Esophagus muscularis mucosa (tissue), 4 donors: ENCODE measurements at regions not wholly inside any gene's neighbourhood (a gene's known extent, or its start where the extent isn't known, plus 50 kb on each side); places are given as distances from the start of the nearest gene placed in this dataset.

Source experiments
- DNase-seq: peaks from one replicate; pipeline ENCODE4 v3.0.0-alpha.2; 2017; ENCODE audit errors: extremely low spot score
- H3K27ac ChIP-seq, 4 donors: fragments of 200-600 bp; sonication (generic); replicated peaks in 1 of 4; 1 replicate in 3 of 4; 2 replicates in 1 of 4; pipeline ENCODE4 v1.5.1; 2016 to 2019; ENCODE audit warnings: mild to moderate bottlenecking in 1 of 4
- H3K27me3 ChIP-seq, 4 donors: fragments of 200-600 bp; sonication (generic); one replicate each; pipeline versions ENCODE4 v1.5.1 to v1.6.0; 2016 to 2019
- H3K36me3 ChIP-seq, 4 donors: fragments of 200-600 bp; sonication (generic); one replicate each; pipeline ENCODE4 v1.5.1; 2016 to 2019
- H3K4me1 ChIP-seq, 4 donors: fragments of 200-600 bp; sonication (generic); one replicate each; pipeline ENCODE4 v1.5.1; 2016 to 2019
- H3K4me3 ChIP-seq, 4 donors: fragments of 200-600 bp; sonication (generic); 1 replicate in 2 of 4; 2 replicates in 2 of 4; pipeline ENCODE4 v1.5.1; 2016 to 2019; ENCODE audit warnings: mild to moderate bottlenecking in 4 of 4, moderate library complexity in 1 of 4
- H3K9me3 ChIP-seq, 4 donors: fragments of 200-600 bp; sonication (generic); 1 replicate in 3 of 4; 2 replicates in 1 of 4; pipeline ENCODE4 v1.5.1; 2016 to 2019
- CTCF ChIP-seq, 3 experiments: fragments of 200-600 bp in 2 of 3; fragments of 450-650 bp in 1 of 3; sonication (generic) in 2 of 3; IDR thresholded peaks; one replicate each; pipeline ENCODE4 v1.5.1; 2017 to 2019; ENCODE audit warnings: antibody characterized with exemption in 3 of 3, mild to moderate bottlenecking in 2 of 3, moderate library complexity in 1 of 3
- EP300 ChIP-seq: sonication (generic); formaldehyde crosslinking; IDR thresholded peaks from one replicate; pipeline ENCODE4 v1.6.1; 2017; ENCODE audit warnings: antibody characterized with exemption
- POLR2A ChIP-seq: fragments of 450-650 bp; IDR thresholded peaks from one replicate; pipeline ENCODE4 v1.6.1; 2017; ENCODE audit warnings: antibody characterized with exemption, moderate library complexity, mild to moderate bottlenecking, low read depth
- POLR2AphosphoS5 ChIP-seq, 2 donors: sonication (generic); formaldehyde crosslinking; IDR thresholded peaks; one replicate each; pipeline ENCODE4 v1.6.1; 2017; ENCODE audit warnings: antibody characterized with exemption in 2 of 2
- WGBS: methylation state at CpG from one replicate; pipeline ENCODE4 v1.1.5; 2018; 5-methylcytosine and 5-hydroxymethylcytosine counted together
- intact Hi-C: fragments of 100-400 bp; cut with DNase I; formaldehyde crosslinking; loops from one replicate; pipeline ENCODE4 v1.15.1; 2023

- intact Hi-C loops: no loop called here
Observed at GRCh38 chr1:172929006-172929405, 121.7 kb downstream of the TNFSF18 start.

GRCh38 chr1:172930142-172930541 lies 120.6 kb downstream of the TNFSF18 start:
- TF ChIP-seq CTCF (IDR thresholded peaks at IDR 0.05) (no peak), POLR2AphosphoS5 (IDR thresholded peaks at IDR 0.05) (no peak), EP300 (no peak), POLR2A (no peak)
- H3K9me3 ChIP-seq: no peaks in the 10 kb centered on the region
- H3K4me3 ChIP-seq: no peak overlapping the region
- no peaks in the 10 kb centered on the region for H3K27me3 ChIP-seq
- no peak for DNase-seq
- intact Hi-C loops: no loop called here
- peaks cover 5 to 48% (median 41%) of the 10 kb centered on the region in 4 donors for H3K4me1 ChIP-seq
- no peaks in the 10 kb centered on the region for H3K36me3 ChIP-seq
- no peak overlapping the region for H3K27ac ChIP-seq
- WGBS: 41% methylated on average over 2 of the region's 2 CpGs

More at GRCh38 chr1:172929006-172929405, 121.7 kb downstream of the TNFSF18 start:
- H3K36me3 ChIP-seq: no peaks in the 10 kb centered on the region
- H3K9me3 ChIP-seq: no peaks in the 10 kb centered on the region
- H3K4me1 ChIP-seq: peaks cover 0 to 41% (median 30%) of the 10 kb centered on the region in 4 donors
- H3K4me3 ChIP-seq: no peak overlapping the region
- no peak for TF ChIP-seq CTCF (IDR thresholded peaks at IDR 0.05)
- TF ChIP-seq POLR2A: no peak
- TF ChIP-seq POLR2AphosphoS5 (IDR thresholded peaks at IDR 0.05): no peak
- TF ChIP-seq EP300: no peak
- WGBS: 53% methylated on average over 2 of the region's 2 CpGs
- no peak for DNase-seq
- no peak overlapping the region for H3K27ac ChIP-seq
- H3K27me3 ChIP-seq: no peaks in the 10 kb centered on the region

GRCh38 chr1:172931340-172931739 lies 119.4 kb downstream of the TNFSF18 start:
- 93% methylated on average over 1 of the region's 1 CpG for WGBS
- no peaks in the 10 kb centered on the region for H3K27me3 ChIP-seq
- no peak for TF ChIP-seq POLR2A
- no peak for TF ChIP-seq EP300
- no peak for TF ChIP-seq POLR2AphosphoS5 (IDR thresholded peaks at IDR 0.05)
- TF ChIP-seq CTCF (IDR thresholded peaks at IDR 0.05): no peak
- intact Hi-C loops: no loop called here
- H3K4me1 ChIP-seq: peaks cover 5 to 48% (median 41%) of the 10 kb centered on the region in 4 donors
- H3K36me3 ChIP-seq: no peaks in the 10 kb centered on the region
- H3K9me3 ChIP-seq: no peaks in the 10 kb centered on the region
- no peak overlapping the region for H3K27ac ChIP-seq
- no peak for DNase-seq
- H3K4me3 ChIP-seq: no peak overlapping the region

GRCh38 chr1:172931761-172932160 lies 119.0 kb downstream of the TNFSF18 start:
- H3K4me1 ChIP-seq: peaks cover 5 to 48% (median 41%) of the 10 kb centered on the region in 4 donors
- TF ChIP-seq EP300: no peak
- TF ChIP-seq POLR2AphosphoS5 (IDR thresholded peaks at IDR 0.05): no peak
- TF ChIP-seq POLR2A: no peak
- no peak overlapping the region for H3K27ac ChIP-seq
- H3K4me3 ChIP-seq: no peak overlapping the region
- intact Hi-C loops: no loop called here
- H3K9me3 ChIP-seq: no peaks in the 10 kb centered on the region
- DNase-seq: no peak
- 88% methylated on average over 4 of the region's 4 CpGs for WGBS
- no peaks in the 10 kb centered on the region for H3K36me3 ChIP-seq
- no peaks in the 10 kb centered on the region for H3K27me3 ChIP-seq

GRCh38 chr1:172932981-172933380 lies 117.8 kb downstream of the TNFSF18 start:
- intact Hi-C loops: no loop called here

More at GRCh38 chr1:172932981-172933380, 117.8 kb downstream of the TNFSF18 start:
- Histone ChIP-seq H3K4me1 (peaks cover 5 to 48% (median 39%) of the 10 kb centered on the region in 4 donors), H3K27ac (peak overlapping the region in 3 of 4 donors; percentile 62 to 73 (median 70)), H3K4me3 (no peak overlapping the region), H3K27me3 (no peaks in the 10 kb centered on the region), H3K9me3 (no peaks in the 10 kb centered on the region), H3K36me3 (no peaks in the 10 kb centered on the region)
- TF ChIP-seq POLR2AphosphoS5 (IDR thresholded peaks at IDR 0.05) (no peak), CTCF (IDR thresholded peaks at IDR 0.05) (no peak), EP300 (no peak), POLR2A (no peak)
- DNase-seq: no peak
- 100% methylated on average over 1 of the region's 1 CpG for WGBS
